ENCODE measurements at regions not wholly inside any gene's neighbourhood (a gene's known extent, or its start where the extent isn't known, plus 50 kb on each side); places are given as distances from the start of the nearest gene placed in this dataset.

GRCh38 chr11:10373340-10373739, 68.5 kb downstream of the ADM start:
- Histone ChIP-seq H3K4me3 (ENCODE audit: control insufficient read depth in 1 of 2, extremely low read depth in 1 of 2, low read length in 1 of 2) (no peak overlapping the region), H3K9me3 (no peaks in the 10 kb centered on the region), H3K27me3 (replicated peaks in 1 of 2; ENCODE audit: control insufficient read depth in 2 of 2, extremely low read depth in 1 of 2, insufficient read depth in 2 of 2, low read length in 1 of 2) (no peaks in the 10 kb centered on the region), H3K27ac (ENCODE audit: low read length) (no peak overlapping the region), H3K4me1 (ENCODE audit: control insufficient read depth in 1 of 2, extremely low read depth in 1 of 2, insufficient read depth in 2 of 2, low read length in 2 of 2) (no peaks in the 10 kb centered on the region), H3K36me3 (ENCODE audit: control insufficient read depth in 2 of 2, extremely low read depth in 1 of 2, insufficient read depth in 1 of 2, low read length in 1 of 2) (no peaks in the 10 kb centered on the region)
- Mint-ChIP-seq H3K27me3 (peaks cover 7 to 15% of the 10 kb centered on the region in 2 donors), H3K27ac (no peak overlapping the region), H3K36me3 (no peaks in the 10 kb centered on the region), H3K4me3 (no peak overlapping the region), H3K9me3 (no peaks in the 10 kb centered on the region), H3K4me1 (no peaks in the 10 kb centered on the region)
- no peak for DNase-seq
- no peak for ATAC-seq (replicated peaks in 1 of 4)
- POLR2A ChIA-PET: interaction anchor here in 1 of 2 donors (0.6 kb wide), 1 partner anchor 23 kb away, joined by 3 read pairs; no protein-coding TSS in a partner anchor
- CTCF ChIA-PET: no interaction called here
- WGBS (ENCODE audit: insufficient coverage): 50% methylated on average over 2 of the region's 3 CpGs

GRCh38 chr11:10373929-10374328, 69.1 kb downstream of the ADM start:
- ATAC-seq (replicated peaks in 1 of 4) (no peak), DNase-seq (no peak)
- Histone ChIP-seq H3K36me3 (ENCODE audit: control insufficient read depth in 2 of 2, extremely low read depth in 1 of 2, insufficient read depth in 1 of 2, low read length in 1 of 2) (no peaks in the 10 kb centered on the region), H3K9me3 (no peaks in the 10 kb centered on the region), H3K27me3 (replicated peaks in 1 of 2; ENCODE audit: control insufficient read depth in 2 of 2, extremely low read depth in 1 of 2, insufficient read depth in 2 of 2, low read length in 1 of 2) (no peaks in the 10 kb centered on the region), H3K4me1 (ENCODE audit: control insufficient read depth in 1 of 2, extremely low read depth in 1 of 2, insufficient read depth in 2 of 2, low read length in 2 of 2) (no peaks in the 10 kb centered on the region), H3K4me3 (ENCODE audit: control insufficient read depth in 1 of 2, extremely low read depth in 1 of 2, low read length in 1 of 2) (no peak overlapping the region), H3K27ac (ENCODE audit: low read length) (no peak overlapping the region)
- ChIA-PET CTCF (no interaction called here), POLR2A (no interaction called here)
- Mint-ChIP-seq H3K27ac (no peak overlapping the region), H3K36me3 (no peaks in the 10 kb centered on the region), H3K27me3 (peaks cover 7 to 12% of the 10 kb centered on the region in 2 donors), H3K4me3 (no peak overlapping the region), H3K9me3 (no peaks in the 10 kb centered on the region), H3K4me1 (no peaks in the 10 kb centered on the region)
- WGBS (ENCODE audit: insufficient coverage): no CpG with 5 or more reads among the region's 1 CpG

DNA sequence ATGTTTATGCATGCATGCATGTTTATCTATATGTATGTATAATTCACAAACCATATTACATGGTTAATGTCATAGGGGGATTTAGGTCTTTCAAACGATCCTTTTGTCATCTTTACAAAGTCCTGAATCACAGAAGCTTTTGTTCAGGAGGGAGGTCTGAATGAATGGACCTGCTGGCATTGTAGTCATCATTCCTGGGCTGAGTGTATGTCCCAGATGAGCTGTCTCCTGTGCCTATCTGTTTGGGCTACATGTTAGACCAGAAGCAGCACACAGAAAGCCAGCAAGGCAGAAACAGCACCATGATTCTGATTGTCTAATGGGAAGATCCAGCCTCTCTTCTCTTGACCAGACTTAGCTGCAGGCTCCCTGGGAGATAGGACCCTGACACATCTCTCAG, 69.5 kb downstream of the ADM start:
- Mint-ChIP-seq H3K4me3 (no peak overlapping the region), H3K9me3 (no peaks in the 10 kb centered on the region), H3K27ac (no peak overlapping the region), H3K36me3 (no peaks in the 10 kb centered on the region), H3K4me1 (no peaks in the 10 kb centered on the region), H3K27me3 (peaks cover 7 to 13% of the 10 kb centered on the region in 2 donors)
- no peaks in the 10 kb centered on the region for H3K36me3 ChIP-seq (ENCODE audit: control insufficient read depth in 2 of 2, extremely low read depth in 1 of 2, insufficient read depth in 1 of 2, low read length in 1 of 2)
- H3K27ac ChIP-seq (ENCODE audit: low read length): no peak overlapping the region
- no CpG with 5 or more reads among the region's 1 CpG for WGBS (ENCODE audit: insufficient coverage)
- DNase-seq (no peak), ATAC-seq (replicated peaks in 1 of 4) (no peak)
- H3K9me3 ChIP-seq: no peaks in the 10 kb centered on the region
- H3K4me3 ChIP-seq (ENCODE audit: control insufficient read depth in 1 of 2, extremely low read depth in 1 of 2, low read length in 1 of 2): no peak overlapping the region
- no peaks in the 10 kb centered on the region for H3K27me3 ChIP-seq (replicated peaks in 1 of 2; ENCODE audit: control insufficient read depth in 2 of 2, extremely low read depth in 1 of 2, insufficient read depth in 2 of 2, low read length in 1 of 2)
- H3K4me1 ChIP-seq (ENCODE audit: control insufficient read depth in 1 of 2, extremely low read depth in 1 of 2, insufficient read depth in 2 of 2, low read length in 2 of 2): no peaks in the 10 kb centered on the region
- ChIA-PET POLR2A (no interaction called here), CTCF (interaction anchor here in 1 of 2 donors (0.7 kb wide), 1 partner anchor 40 kb away, joined by 3 read pairs; no protein-coding TSS in a partner anchor)

GRCh38 chr11:10375280-10375971, 70.6 kb downstream of the ADM start:
- ATAC-seq (replicated peaks in 1 of 4): no peak
- Mint-ChIP-seq H3K27me3 (peaks cover under 1 to 11% of the 10 kb centered on the region in 2 donors), H3K27ac (no peak overlapping the region), H3K9me3 (no peaks in the 10 kb centered on the region), H3K4me3 (no peak overlapping the region), H3K4me1 (no peaks in the 10 kb centered on the region), H3K36me3 (no peaks in the 10 kb centered on the region)
- DNase-seq: no peak
- no peak overlapping the region for H3K27ac ChIP-seq (ENCODE audit: low read length)
- H3K36me3 ChIP-seq (ENCODE audit: control insufficient read depth in 2 of 2, extremely low read depth in 1 of 2, insufficient read depth in 1 of 2, low read length in 1 of 2): no peaks in the 10 kb centered on the region
- H3K4me3 ChIP-seq (ENCODE audit: control insufficient read depth in 1 of 2, extremely low read depth in 1 of 2, low read length in 1 of 2): no peak overlapping the region
- H3K9me3 ChIP-seq: no peaks in the 10 kb centered on the region
- ChIA-PET CTCF (interaction anchor here (0.7 to 1.2 kb wide), 2 partner anchors 9 to 39 kb away, joined by 3 read pairs; no protein-coding TSS in a partner anchor), POLR2A (no interaction called here)
- H3K4me1 ChIP-seq (ENCODE audit: control insufficient read depth in 1 of 2, extremely low read depth in 1 of 2, insufficient read depth in 2 of 2, low read length in 2 of 2): no peaks in the 10 kb centered on the region
- 83% methylated on average over 4 of the region's 5 CpGs for WGBS (ENCODE audit: insufficient coverage)
- peaks cover 0 to 2% of the 10 kb centered on the region in 2 experiments for H3K27me3 ChIP-seq (replicated peaks in 1 of 2; ENCODE audit: control insufficient read depth in 2 of 2, extremely low read depth in 1 of 2, insufficient read depth in 2 of 2, low read length in 1 of 2)

DNA sequence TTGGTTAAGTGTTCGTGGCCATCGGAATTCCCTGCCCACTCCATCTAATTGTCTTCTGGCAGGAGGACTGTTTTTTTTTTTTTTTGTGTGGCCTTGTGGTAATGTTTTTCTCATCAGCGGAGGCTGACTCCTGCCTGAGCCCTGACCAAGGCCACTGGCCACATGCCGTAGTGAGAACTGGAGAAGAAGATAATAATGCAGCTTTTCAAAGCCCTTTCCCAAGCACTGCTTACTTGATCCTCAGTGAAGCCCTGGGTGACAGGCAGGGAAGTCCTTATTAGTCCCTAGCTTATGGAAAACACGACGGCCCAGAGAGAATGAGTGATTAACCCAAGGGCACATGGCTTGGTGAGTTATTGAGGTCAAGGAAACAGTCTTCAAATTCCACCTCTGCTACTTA, 71.2 kb downstream of the ADM start:
- H3K27me3 Mint-ChIP-seq: peaks cover 3 to 11% of the 10 kb centered on the region in 2 donors
- POLR2A ChIA-PET: no interaction called here
- Histone ChIP-seq H3K27ac (ENCODE audit: low read length) (no peak overlapping the region), H3K4me1 (ENCODE audit: control insufficient read depth in 1 of 2, extremely low read depth in 1 of 2, insufficient read depth in 2 of 2, low read length in 2 of 2) (no peaks in the 10 kb centered on the region), H3K36me3 (ENCODE audit: control insufficient read depth in 2 of 2, extremely low read depth in 1 of 2, insufficient read depth in 1 of 2, low read length in 1 of 2) (no peaks in the 10 kb centered on the region), H3K4me3 (ENCODE audit: control insufficient read depth in 1 of 2, extremely low read depth in 1 of 2, low read length in 1 of 2) (no peak overlapping the region), H3K9me3 (no peaks in the 10 kb centered on the region), H3K27me3 (replicated peaks in 1 of 2; ENCODE audit: control insufficient read depth in 2 of 2, extremely low read depth in 1 of 2, insufficient read depth in 2 of 2, low read length in 1 of 2) (peaks cover 0 to 2% of the 10 kb centered on the region in 2 experiments)
- ATAC-seq (replicated peaks in 1 of 4) (no peak), DNase-seq (no peak)
- no peak overlapping the region for H3K27ac Mint-ChIP-seq
- no peak overlapping the region for H3K4me3 Mint-ChIP-seq
- H3K4me1 Mint-ChIP-seq: no peaks in the 10 kb centered on the region
- H3K9me3 Mint-ChIP-seq: no peaks in the 10 kb centered on the region
- CTCF ChIA-PET: interaction anchor here in 1 of 2 donors (1.2 kb wide), 1 partner anchor 9 kb away, joined by 3 read pairs; no protein-coding TSS in a partner anchor
- no CpG with 5 or more reads among the region's 6 CpGs for WGBS (ENCODE audit: insufficient coverage)
- H3K36me3 Mint-ChIP-seq: no peaks in the 10 kb centered on the region

DNA sequence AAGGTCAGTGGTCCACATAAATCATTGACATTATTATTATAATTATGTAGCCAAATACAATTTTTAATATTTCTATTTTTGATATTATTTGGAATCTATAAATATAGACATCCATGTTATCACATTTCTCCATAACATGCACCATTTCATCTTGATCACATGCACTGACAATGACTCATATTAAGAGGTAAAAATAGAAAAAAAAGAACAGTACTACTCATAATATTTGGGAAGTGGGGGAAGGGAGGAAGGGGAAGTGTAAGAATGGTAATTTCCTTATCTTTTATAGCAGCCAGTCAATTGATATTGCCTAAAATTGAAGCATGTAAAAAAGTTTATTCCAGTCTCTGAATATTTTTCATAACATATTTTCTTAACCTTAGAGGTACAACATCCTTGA, 72.3 kb downstream of the ADM start:
- H3K4me1 ChIP-seq (ENCODE audit: control insufficient read depth in 1 of 2, extremely low read depth in 1 of 2, insufficient read depth in 2 of 2, low read length in 2 of 2): no peaks in the 10 kb centered on the region
- H3K9me3 Mint-ChIP-seq: no peaks in the 10 kb centered on the region
- H3K36me3 ChIP-seq (ENCODE audit: control insufficient read depth in 2 of 2, extremely low read depth in 1 of 2, insufficient read depth in 1 of 2, low read length in 1 of 2): no peaks in the 10 kb centered on the region
- DNase-seq (no peak), ATAC-seq (replicated peaks in 1 of 4) (no peak)
- H3K27me3 ChIP-seq (replicated peaks in 1 of 2; ENCODE audit: control insufficient read depth in 2 of 2, extremely low read depth in 1 of 2, insufficient read depth in 2 of 2, low read length in 1 of 2): peaks cover 0 to 2% of the 10 kb centered on the region in 2 experiments
- no peaks in the 10 kb centered on the region for H3K4me1 Mint-ChIP-seq
- H3K36me3 Mint-ChIP-seq: no peaks in the 10 kb centered on the region
- H3K27ac Mint-ChIP-seq: no peak overlapping the region
- H3K4me3 Mint-ChIP-seq: no peak overlapping the region
- CTCF ChIA-PET: no interaction called here
- H3K27me3 Mint-ChIP-seq: peaks cover 3 to 11% of the 10 kb centered on the region in 2 donors
- POLR2A ChIA-PET: no interaction called here
- no peak overlapping the region for H3K4me3 ChIP-seq (ENCODE audit: control insufficient read depth in 1 of 2, extremely low read depth in 1 of 2, low read length in 1 of 2)
- H3K27ac ChIP-seq (ENCODE audit: low read length): no peak overlapping the region
- no peaks in the 10 kb centered on the region for H3K9me3 ChIP-seq
